Spinal cord (tissue), 9 donors: ENCODE measurements at regions not wholly inside any gene's neighbourhood (a gene's known extent, or its start where the extent isn't known, plus 50 kb on each side); places are given as distances from the start of the nearest gene placed in this dataset.

Source experiments
- DNase-seq, 6 donors: peaks; one replicate each; pipeline versions ENCODE4 v3.0.0 to v3.0.0-alpha.2; 2013 to 2015; ENCODE audit warnings: low spot score in 6 of 6, low read depth in 4 of 6
- H3K27ac ChIP-seq: one replicate; pipeline ENCODE4 v1.5.1; 2013; ENCODE audit warnings: low read depth, low read length, control low read depth
- H3K27me3 ChIP-seq: one replicate; pipeline ENCODE4 v1.6.1; 2013; ENCODE audit warnings: low read length; ENCODE audit not compliant: control insufficient read depth, insufficient read depth
- H3K36me3 ChIP-seq: one replicate; pipeline ENCODE4 v1.6.1; 2013; ENCODE audit warnings: low read length; ENCODE audit not compliant: control insufficient read depth, insufficient read depth
- H3K4me1 ChIP-seq: one replicate; pipeline ENCODE4 v1.6.1; 2013; ENCODE audit warnings: low read length; ENCODE audit not compliant: control insufficient read depth, insufficient read depth
- H3K4me3 ChIP-seq: one replicate; pipeline ENCODE4 v1.5.1; 2013; ENCODE audit warnings: low read depth, low read length, control low read depth
- H3K9me3 ChIP-seq: one replicate; pipeline ENCODE4 v1.6.1; 2013; ENCODE audit warnings: low read length; ENCODE audit not compliant: control insufficient read depth, insufficient read depth
- WGBS: methylation state at CpG from one replicate; pipeline ENCODE4 v1.1.5; 2013; ENCODE audit warnings: missing lambda C conversion rate; ENCODE audit not compliant: insufficient coverage; 5-methylcytosine and 5-hydroxymethylcytosine counted together
- donor health status: healthy.

DNA sequence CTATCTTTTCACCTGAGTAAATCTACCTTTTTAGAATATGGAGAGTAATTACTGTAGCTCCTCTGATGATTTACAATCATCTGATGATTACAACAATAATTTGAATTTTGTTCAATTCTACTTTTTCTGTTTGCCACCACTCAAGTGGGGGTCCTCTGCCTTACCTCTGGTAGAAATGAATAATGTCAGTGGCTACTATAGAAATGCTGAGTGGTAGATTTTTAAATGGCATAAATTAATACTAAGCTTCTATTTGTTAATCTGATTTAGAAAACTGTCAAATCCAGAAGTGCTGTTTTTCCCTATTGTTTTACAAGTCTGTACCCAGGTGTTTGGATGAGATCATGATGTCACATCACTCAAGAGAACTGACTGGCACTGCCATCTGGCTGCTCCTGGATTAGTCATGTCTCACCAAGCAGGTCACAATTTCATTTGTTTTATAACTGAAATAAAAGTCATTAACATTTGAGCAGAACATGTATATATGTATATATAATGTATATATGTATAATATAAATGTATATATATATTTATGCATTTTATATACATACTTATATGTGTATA is 494.8 kb downstream of the TBC1D4 start:
- H3K4me3 ChIP-seq, result no peak overlapping the region
- H3K9me3 ChIP-seq, result no peaks in the 10 kb centered on the region
- H3K27ac ChIP-seq, result no peak overlapping the region
- no peaks in the 10 kb centered on the region for H3K4me1 ChIP-seq
- no peaks in the 10 kb centered on the region for H3K27me3 ChIP-seq
- H3K36me3 ChIP-seq, result no peaks in the 10 kb centered on the region
- DNase-seq, result no peak

DNA sequence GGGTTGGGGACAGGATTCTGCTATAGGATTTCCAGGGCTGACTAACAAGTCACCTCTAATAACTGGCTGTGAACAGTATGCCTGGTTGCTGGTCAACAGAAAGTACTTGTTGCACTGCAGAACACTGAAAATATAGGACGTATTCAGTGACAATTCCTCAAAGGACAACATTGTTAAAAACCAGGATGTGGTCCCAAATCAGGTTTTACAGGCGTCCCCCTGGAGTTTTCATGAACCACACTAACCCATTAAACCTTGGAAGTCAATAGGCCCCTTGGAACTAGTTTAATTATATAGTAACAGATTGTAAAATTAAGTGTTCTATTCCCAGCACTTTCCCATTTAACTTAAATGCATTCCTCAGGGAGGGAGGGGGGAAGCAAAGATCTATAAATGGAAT is 495.4 kb downstream of the TBC1D4 start:
- Histone ChIP-seq H3K27ac (no peak overlapping the region), H3K4me3 (no peak overlapping the region), H3K4me1 (no peaks in the 10 kb centered on the region), H3K36me3 (no peaks in the 10 kb centered on the region), H3K27me3 (no peaks in the 10 kb centered on the region), H3K9me3 (no peaks in the 10 kb centered on the region)
- WGBS, result 0% methylated on average over 1 of the region's 2 CpGs
- peak in 1 of 6 donors; percentile 48 for DNase-seq

DNA sequence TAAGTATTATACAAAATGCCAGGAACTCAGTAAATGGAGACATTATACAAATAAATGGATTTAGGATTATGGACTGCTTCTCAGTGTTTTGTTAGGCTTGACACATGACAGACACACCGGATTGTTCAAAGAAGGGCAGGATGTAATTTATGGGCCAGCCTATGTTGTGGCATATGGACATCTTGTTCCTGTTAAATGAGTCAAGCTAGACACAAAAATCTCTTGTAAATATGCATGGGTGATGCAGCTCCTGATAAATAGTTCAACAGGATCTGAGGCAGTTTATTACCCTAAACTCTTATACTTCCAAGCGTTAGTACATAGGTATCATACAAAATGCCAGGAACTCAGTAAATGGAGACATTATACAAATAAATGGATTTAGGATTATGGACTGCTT is 502.3 kb downstream of the TBC1D4 start:
- DNase-seq, result no peak

DNA sequence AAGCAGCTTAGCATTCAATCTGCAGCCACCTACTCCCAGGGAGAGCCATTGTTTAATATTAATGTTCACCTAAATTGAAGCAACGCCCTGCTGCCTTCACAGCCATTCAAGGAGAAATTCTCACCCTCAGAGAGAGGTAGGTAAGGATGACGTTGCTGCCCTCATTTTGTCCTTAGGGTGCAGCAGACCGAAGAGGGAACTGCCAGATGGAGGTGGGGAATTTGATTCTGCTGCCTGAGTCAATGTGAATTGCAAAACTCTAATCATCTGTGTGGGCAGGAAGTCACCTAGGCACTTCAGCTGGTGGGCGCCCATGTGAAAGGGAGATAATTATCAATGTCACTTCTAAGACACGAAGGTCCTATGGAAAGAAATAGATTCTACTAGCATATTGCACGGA is 503.4 kb downstream of the TBC1D4 start:
- Histone ChIP-seq H3K4me1 (no peaks in the 10 kb centered on the region), H3K4me3 (no peak overlapping the region), H3K27me3 (no peaks in the 10 kb centered on the region), H3K9me3 (no peaks in the 10 kb centered on the region), H3K36me3 (no peaks in the 10 kb centered on the region), H3K27ac (no peak overlapping the region)
- 54% methylated on average over 3 of the region's 6 CpGs for WGBS
- DNase-seq, result peak in 1 of 6 donors; percentile 57

More for the DNA sequence above, 502.3 kb downstream of the TBC1D4 start:
- Histone ChIP-seq H3K4me3 (no peak overlapping the region), H3K27me3 (no peaks in the 10 kb centered on the region), H3K4me1 (no peaks in the 10 kb centered on the region), H3K9me3 (no peaks in the 10 kb centered on the region), H3K36me3 (no peaks in the 10 kb centered on the region), H3K27ac (no peak overlapping the region)
- 75% methylated on average over 1 of the region's 2 CpGs for WGBS

DNA sequence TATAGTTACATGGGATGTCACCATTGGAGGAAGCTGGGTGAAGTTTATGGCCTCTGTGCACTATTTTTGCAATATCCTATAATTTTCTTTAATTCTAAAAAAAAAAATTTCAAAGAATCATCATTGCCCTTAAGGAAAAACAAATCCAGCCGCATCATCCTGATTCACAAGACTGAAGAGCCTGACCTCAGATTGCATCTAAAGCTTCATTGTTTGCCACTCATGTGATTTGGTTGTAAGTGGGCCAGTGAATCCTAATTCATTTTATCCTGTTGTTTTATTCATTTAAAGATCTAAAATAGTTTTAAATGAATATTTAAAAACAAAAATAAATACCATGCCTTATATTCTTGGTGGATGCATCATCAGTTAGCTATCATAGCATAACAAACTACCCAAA is 504.5 kb downstream of the TBC1D4 start:
- Histone ChIP-seq H3K27ac (no peak overlapping the region), H3K9me3 (no peaks in the 10 kb centered on the region), H3K27me3 (no peaks in the 10 kb centered on the region), H3K36me3 (no peaks in the 10 kb centered on the region), H3K4me3 (no peak overlapping the region), H3K4me1 (no peaks in the 10 kb centered on the region)
- WGBS, result no CpG with 5 or more reads among the region's 1 CpG
- DNase-seq, result no peak

DNA sequence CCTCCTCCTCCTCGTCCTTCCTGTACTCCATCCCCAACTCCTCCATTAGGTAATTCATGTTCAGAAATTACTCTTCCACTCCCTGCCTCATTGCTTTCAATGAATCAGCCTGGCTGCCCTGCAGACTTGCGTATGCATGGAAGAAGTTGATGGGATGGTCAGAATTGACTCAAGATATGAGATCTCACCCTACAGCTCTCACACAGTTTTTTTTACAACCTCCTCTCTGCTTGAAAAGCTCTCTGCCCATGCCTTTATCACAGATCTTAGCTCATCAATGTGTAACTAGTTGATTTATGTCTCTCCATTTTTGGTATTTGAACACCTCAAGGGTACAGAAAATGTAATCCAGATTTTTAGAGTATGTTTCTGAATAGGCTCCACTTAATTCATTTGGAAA is 506.9 kb downstream of the TBC1D4 start:
- Histone ChIP-seq H3K4me3 (no peak overlapping the region), H3K4me1 (no peaks in the 10 kb centered on the region), H3K27ac (no peak overlapping the region), H3K36me3 (no peaks in the 10 kb centered on the region), H3K27me3 (no peaks in the 10 kb centered on the region), H3K9me3 (no peaks in the 10 kb centered on the region)
- DNase-seq, result no peak
- WGBS, result no CpG with 5 or more reads among the region's 2 CpGs

DNA sequence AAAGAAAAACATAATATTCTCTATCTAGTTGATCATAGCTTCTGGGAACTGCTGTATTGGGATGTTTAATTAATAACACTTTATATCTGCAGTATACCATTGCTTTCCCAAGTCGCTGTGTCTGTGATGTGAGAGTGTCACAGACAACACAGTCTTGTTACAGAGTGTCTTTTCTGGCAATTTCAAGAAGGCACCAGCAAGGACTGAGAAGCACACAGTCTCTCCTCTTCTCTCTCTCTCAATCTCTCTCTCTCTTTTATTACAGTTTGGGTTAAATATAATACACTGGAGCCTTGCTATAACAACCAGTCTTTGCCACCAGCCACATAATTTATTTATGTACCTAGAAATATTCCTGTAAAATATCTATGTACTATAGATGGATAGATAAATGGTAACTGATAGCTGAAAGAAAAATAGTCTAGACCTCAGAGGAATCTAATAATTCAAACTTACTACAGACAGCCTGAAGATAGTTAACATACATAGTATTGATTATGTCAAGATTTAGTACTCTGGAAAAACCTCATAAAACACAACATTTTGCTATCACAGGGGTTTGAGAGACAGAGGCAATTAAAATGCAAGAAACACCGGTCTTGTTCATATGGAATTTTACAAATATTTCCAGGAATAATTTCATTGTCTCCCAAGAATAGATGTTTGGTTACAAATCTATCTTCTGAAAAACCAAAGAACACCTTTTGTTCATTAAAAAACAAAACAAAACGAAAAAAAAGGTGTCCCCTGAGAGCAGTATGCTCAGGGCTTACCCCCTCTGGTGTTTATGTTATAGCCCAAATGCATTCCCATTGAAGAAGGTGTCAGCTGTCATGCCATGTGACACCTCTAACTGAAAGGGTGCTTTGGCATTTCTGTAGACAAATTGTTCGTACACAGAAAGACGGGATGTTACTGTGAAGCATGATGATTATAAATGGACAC is 507.8 kb downstream of the TBC1D4 start:
- WGBS, result 80% methylated on average over 1 of the region's 5 CpGs
- H3K4me3 ChIP-seq, result no peak overlapping the region

DNA sequence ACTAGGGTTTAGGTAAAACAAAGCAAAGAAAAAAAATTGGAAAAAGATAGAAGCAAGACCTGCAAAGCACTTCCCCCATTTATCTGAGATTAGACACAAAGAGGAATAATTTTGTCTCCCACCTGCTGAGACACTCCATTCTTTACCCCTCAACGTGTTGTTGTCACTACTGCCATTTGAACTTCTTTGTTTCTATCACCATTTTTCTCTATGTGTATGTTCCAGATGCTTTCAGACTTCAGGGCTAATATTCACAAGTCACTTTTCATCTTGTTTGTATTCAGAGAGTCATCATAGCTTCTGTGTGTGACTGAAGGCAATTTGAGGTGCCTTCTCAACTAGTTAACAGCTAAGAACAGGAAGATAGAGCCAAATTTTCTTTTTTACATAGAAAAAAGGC is 512.5 kb downstream of the TBC1D4 start:
- no peaks in the 10 kb centered on the region for H3K9me3 ChIP-seq
- no peaks in the 10 kb centered on the region for H3K36me3 ChIP-seq
- H3K4me1 ChIP-seq, result no peaks in the 10 kb centered on the region
- H3K4me3 ChIP-seq, result no peak overlapping the region
- WGBS, result no CpG with 5 or more reads among the region's 1 CpG
- DNase-seq, result no peak
- no peak overlapping the region for H3K27ac ChIP-seq
- no peaks in the 10 kb centered on the region for H3K27me3 ChIP-seq

More for the DNA sequence above, 507.8 kb downstream of the TBC1D4 start:
- no peaks in the 10 kb centered on the region for H3K36me3 ChIP-seq
- H3K27ac ChIP-seq, result no peak overlapping the region
- H3K4me1 ChIP-seq, result no peaks in the 10 kb centered on the region
- no peaks in the 10 kb centered on the region for H3K9me3 ChIP-seq
- H3K27me3 ChIP-seq, result no peaks in the 10 kb centered on the region
- DNase-seq, result no peak

DNA sequence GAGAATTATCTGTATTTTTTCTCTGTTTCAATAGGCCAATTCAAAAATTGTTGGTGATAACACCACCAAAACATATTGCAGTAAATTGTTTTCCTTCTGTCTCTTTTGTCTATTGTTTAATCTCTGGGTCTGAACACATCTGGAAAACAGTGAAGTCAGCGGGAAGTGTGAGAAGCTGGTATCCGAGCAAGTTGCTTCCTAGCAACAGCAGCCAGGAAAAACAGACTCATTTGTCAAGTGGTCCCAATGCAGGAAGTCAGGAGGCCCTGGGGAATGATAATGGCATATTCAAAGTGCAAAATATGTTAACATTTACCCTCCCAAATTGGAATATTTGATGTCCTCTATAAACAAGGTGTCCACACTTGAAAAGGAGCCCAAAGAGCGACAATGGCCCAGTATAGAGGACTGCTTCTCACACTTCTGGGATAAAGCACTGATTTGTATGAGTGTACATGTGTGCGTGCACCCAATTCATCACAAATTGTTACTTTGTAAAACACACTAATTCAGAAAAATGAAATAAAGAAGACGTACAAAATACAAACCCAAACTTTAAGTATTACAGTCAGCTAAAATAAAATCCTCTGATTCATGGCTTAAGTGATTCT is 515.0 kb downstream of the TBC1D4 start:
- Histone ChIP-seq H3K4me1 (no peaks in the 10 kb centered on the region), H3K4me3 (no peak overlapping the region), H3K9me3 (peaks cover 2% of the 10 kb centered on the region), H3K27me3 (no peaks in the 10 kb centered on the region), H3K27ac (no peak overlapping the region), H3K36me3 (no peaks in the 10 kb centered on the region)
- 0% methylated on average over 2 of the region's 5 CpGs for WGBS
- DNase-seq, result peak; percentile 57 to 95 (median 64)
